ENCODE measurements at regions not wholly inside any gene's neighbourhood (a gene's known extent, or its start where the extent isn't known, plus 50 kb on each side); places are given as distances from the start of the nearest gene placed in this dataset.

GRCh38 chr3:117084739-117085270 lies 375.2 kb downstream of the TUSC7 start:
- TF ChIP-seq SP1 (IDR thresholded peaks at IDR 0.05) = no peak
- no peak for TF ChIP-seq TARDBP (IDR thresholded peaks at IDR 0.05)
- no peak for TF ChIP-seq FOXA1 (IDR thresholded peaks at IDR 0.05)
- TF ChIP-seq ARNT (IDR thresholded peaks at IDR 0.05) = no peak
- TF ChIP-seq SUZ12 (IDR thresholded peaks at IDR 0.05) = no peak
- no peak for TF ChIP-seq FOXK2 (IDR thresholded peaks at IDR 0.05)
- no peak for TF ChIP-seq FOXM1 (IDR thresholded peaks at IDR 0.05; ENCODE audit: borderline replicate concordance)
- no peak for TF ChIP-seq CTBP1 (IDR thresholded peaks at IDR 0.05; ENCODE audit: borderline replicate concordance)
- no peak for TF ChIP-seq HDGF (IDR thresholded peaks at IDR 0.05; ENCODE audit: borderline replicate concordance)
- no peak for TF ChIP-seq LEF1 (IDR thresholded peaks at IDR 0.05; ENCODE audit: borderline replicate concordance)
- no peak for TF ChIP-seq L3MBTL2 (conservative IDR thresholded peaks at IDR 0.05)
- no peak for TF ChIP-seq ZNF384 (IDR thresholded peaks at IDR 0.05)
- no peak for TF ChIP-seq PKNOX1 (IDR thresholded peaks at IDR 0.05)
- no peak for TF ChIP-seq ELF4 (IDR thresholded peaks at IDR 0.05)
